ENCODE measurements at regions not wholly inside any gene's neighbourhood (a gene's known extent, or its start where the extent isn't known, plus 50 kb on each side); places are given as distances from the start of the nearest gene placed in this dataset.

DNA sequence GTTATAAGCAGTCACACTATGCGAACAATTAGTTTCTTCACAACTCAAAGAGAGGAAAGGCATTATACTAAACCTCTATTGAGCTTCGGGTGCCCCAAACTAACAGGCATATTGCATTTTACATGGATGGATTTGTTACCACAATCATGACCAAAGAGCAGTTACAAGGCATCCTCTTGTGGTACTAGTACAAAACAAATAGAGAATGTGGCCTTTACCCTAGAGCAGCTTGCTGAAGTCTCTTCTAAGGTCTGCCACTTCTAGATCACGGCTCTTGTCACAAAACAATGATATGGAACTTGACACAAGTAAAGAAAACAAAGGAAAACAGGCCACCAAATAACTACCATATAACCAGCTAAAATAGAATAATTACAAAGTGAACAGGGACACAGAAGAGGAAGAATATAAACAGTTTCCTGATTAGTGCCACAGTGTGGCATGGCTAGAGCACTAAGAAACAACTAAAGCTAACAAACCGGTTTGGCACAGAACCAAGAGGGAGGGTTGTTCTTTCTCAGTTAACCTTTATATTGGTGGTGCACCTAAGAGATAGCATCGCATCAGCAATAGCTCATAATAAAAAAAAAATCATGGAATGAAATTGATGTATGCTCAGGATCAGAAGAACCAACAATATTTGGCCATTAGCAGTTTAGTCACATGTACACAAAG lies 209.7 kb upstream of the ATP2B1 start:
- Histone ChIP-seq H3K27ac (ENCODE audit: insufficient read depth, low read depth, low read length) (no peak overlapping the region), H3K4me2 (ENCODE audit: insufficient read depth, low read length) (no peak overlapping the region), H3K4me3 (replicated peaks in 1 of 3; ENCODE audit: insufficient read depth in 1 of 3, low read depth in 1 of 3, low read length in 3 of 3) (no peak overlapping the region), H3K9ac (replicated peaks; ENCODE audit: extremely low read depth, insufficient read depth, low read length) (no peak overlapping the region), H3K27me3 (ENCODE audit: control insufficient read depth in 2 of 2, insufficient read depth in 2 of 2, low read length in 2 of 2) (no peaks in the 10 kb centered on the region), H3K4me1 (ENCODE audit: control insufficient read depth, extremely low read depth, insufficient read depth, low read length) (no peaks in the 10 kb centered on the region), H3K9me1 (replicated peaks; ENCODE audit: control insufficient read depth, extremely low read depth, insufficient read depth, low read length) (no peaks in the 10 kb centered on the region), H2AFZ (ENCODE audit: low read depth, low read length) (peak overlapping the region; percentile 5), H3K36me3 (ENCODE audit: control insufficient read depth in 2 of 2, extremely low read depth in 1 of 2, insufficient read depth in 2 of 2, low read length in 2 of 2) (no peaks in the 10 kb centered on the region), H3K9me3 (replicated peaks; ENCODE audit: control insufficient read depth, insufficient read depth, low read length) (no peaks in the 10 kb centered on the region), H4K20me1 (replicated peaks; ENCODE audit: control insufficient read depth, extremely low read depth, insufficient read depth, low read length) (no peaks in the 10 kb centered on the region), H3K79me2 (ENCODE audit: control insufficient read depth, insufficient read depth, low read length) (no peaks in the 10 kb centered on the region)
- ChIA-PET CTCF (interaction anchor here (0.7 to 1.5 kb wide), 3 partner anchors 8 to 27 kb away, joined by 3 read pairs; no protein-coding TSS in a partner anchor), POLR2A (no interaction called here)
- dilution Hi-C loops (cut with MboI; ENCODE audit: extremely low pct_ligation_motif_present, low sequenced_read_pairs), result no loop called here
- DNase-seq (ENCODE audit: low read depth, low spot score), result no peak
- FAIRE-seq, result no peak
- intact Hi-C loops (cut with micrococcal nuclease), result no loop called here
- no peak for TF ChIP-seq EZH2 (IDR thresholded peaks at IDR 0.05; ENCODE audit: borderline replicate concordance, low read depth, low read length, severe bottlenecking)
- no peak for TF ChIP-seq GATA2 (IDR thresholded peaks at IDR 0.05; ENCODE audit: insufficient read depth, insufficient read length, low read depth, low read length)
- no peak for TF ChIP-seq MYC (IDR thresholded peaks at IDR 0.05; ENCODE audit: low read depth, low read length)
- no peak for TF ChIP-seq FOS (IDR thresholded peaks at IDR 0.05; ENCODE audit: borderline replicate concordance, insufficient read depth, low read length)
- TF ChIP-seq MAX (IDR thresholded peaks at IDR 0.05; ENCODE audit: insufficient read depth, insufficient read length), result no peak
- TF ChIP-seq JUN (IDR thresholded peaks at IDR 0.05; ENCODE audit: borderline replicate concordance, insufficient read depth, insufficient read length, low read depth), result no peak
- no peak for TF ChIP-seq POLR2AphosphoS5 (IDR thresholded peaks at IDR 0.05; ENCODE audit: insufficient read depth, low read depth, low read length)
- no peak for TF ChIP-seq POLR2A (IDR thresholded peaks at IDR 0.05; ENCODE audit: low read depth, low read length)
- TF ChIP-seq, protein P1, sequence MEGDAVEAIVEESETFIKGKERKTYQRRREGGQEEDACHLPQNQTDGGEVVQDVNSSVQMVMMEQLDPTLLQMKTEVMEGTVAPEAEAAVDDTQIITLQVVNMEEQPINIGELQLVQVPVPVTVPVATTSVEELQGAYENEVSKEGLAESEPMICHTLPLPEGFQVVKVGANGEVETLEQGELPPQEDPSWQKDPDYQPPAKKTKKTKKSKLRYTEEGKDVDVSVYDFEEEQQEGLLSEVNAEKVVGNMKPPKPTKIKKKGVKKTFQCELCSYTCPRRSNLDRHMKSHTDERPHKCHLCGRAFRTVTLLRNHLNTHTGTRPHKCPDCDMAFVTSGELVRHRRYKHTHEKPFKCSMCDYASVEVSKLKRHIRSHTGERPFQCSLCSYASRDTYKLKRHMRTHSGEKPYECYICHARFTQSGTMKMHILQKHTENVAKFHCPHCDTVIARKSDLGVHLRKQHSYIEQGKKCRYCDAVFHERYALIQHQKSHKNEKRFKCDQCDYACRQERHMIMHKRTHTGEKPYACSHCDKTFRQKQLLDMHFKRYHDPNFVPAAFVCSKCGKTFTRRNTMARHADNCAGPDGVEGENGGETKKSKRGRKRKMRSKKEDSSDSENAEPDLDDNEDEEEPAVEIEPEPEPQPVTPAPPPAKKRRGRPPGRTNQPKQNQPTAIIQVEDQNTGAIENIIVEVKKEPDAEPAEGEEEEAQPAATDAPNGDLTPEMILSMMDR (IDR thresholded peaks at IDR 0.05; ENCODE audit: extremely low read depth in 1 of 2, insufficient read depth in 1 of 2, low read depth in 1 of 2, low read length in 2 of 2), result no peak
- no TSS peak for BruUV-seq (replicated peaks)
